GM12891 (cell line): ENCODE measurements at regions not wholly inside any gene's neighbourhood (a gene's known extent, or its start where the extent isn't known, plus 50 kb on each side); places are given as distances from the start of the nearest gene placed in this dataset.

Experiments
- POLR2A ChIP-seq: IDR thresholded peaks from 2 replicates; pipeline ENCODE4 v1.6.1; 2011; ENCODE audit warnings: low read depth, low read length, control low read depth
- POLR2AphosphoS5 ChIP-seq: IDR thresholded peaks from 2 replicates; pipeline ENCODE4 v1.6.1; 2011; ENCODE audit warnings: low read depth, low read length, control low read depth
- TAF1 ChIP-seq: IDR thresholded peaks from 2 replicates; pipeline ENCODE4 v1.6.1; 2011; ENCODE audit warnings: low read depth, low read length, control low read depth

DNA sequence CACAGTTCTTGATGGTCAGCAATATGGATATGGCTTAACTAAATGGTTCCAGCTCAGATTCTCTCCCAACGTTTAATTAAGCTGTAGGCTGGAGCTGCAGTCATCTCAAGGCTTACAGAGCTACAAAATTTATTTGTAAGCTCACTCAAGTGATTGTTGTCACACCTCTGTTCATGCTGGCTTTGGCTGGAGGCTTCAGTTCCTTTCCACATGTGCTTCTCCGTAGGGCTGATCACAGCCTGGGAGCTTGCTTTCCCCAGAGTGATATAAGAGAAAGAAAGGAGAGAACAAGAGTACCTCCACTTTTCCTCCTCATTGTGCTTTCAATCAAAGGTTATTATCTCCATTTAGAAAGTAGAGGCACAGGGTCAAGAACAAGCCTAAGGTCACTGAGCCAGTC is 182.7 kb upstream of the KCNN2 start:
- TF ChIP-seq POLR2AphosphoS5 (no peak), TAF1 (no peak), POLR2A (no peak)
